HEK293 (cell line): ENCODE measurements at regions not wholly inside any gene's neighbourhood (a gene's known extent, or its start where the extent isn't known, plus 50 kb on each side); places are given as distances from the start of the nearest gene placed in this dataset.

Experiments
- BCL11A ChIP-seq: fragments of 450-650 bp; formaldehyde crosslinking; IDR thresholded peaks from 2 replicates; pipeline ENCODE4 v1.5.1; 2016; ENCODE audit warnings: low read depth, missing biosample characterization, missing genetic modification characterization
- SP2 ChIP-seq: fragments of 450-650 bp; formaldehyde crosslinking; IDR thresholded peaks from 2 replicates; pipeline ENCODE4 v1.5.1; 2016; ENCODE audit warnings: missing biosample characterization, missing genetic modification characterization
- ZBTB48 ChIP-seq: fragments of 450-650 bp; formaldehyde crosslinking; IDR thresholded peaks from 2 replicates; pipeline ENCODE4 v1.5.1; 2016; ENCODE audit warnings: missing biosample characterization, missing genetic modification characterization
- ZNF146 ChIP-seq: fragments of 450-650 bp; formaldehyde crosslinking; IDR thresholded peaks from 2 replicates; pipeline ENCODE4 v1.5.1; 2016; ENCODE audit warnings: missing biosample characterization, missing genetic modification characterization
- ZNF416 ChIP-seq: fragments of 450-650 bp; formaldehyde crosslinking; IDR thresholded peaks from 2 replicates; pipeline ENCODE4 v1.5.1; 2016; ENCODE audit warnings: missing biosample characterization, missing genetic modification characterization
- ZNF660 ChIP-seq: fragments of 450-650 bp; IDR thresholded peaks from 2 replicates; pipeline ENCODE4 v1.5.1; 2018; ENCODE audit warnings: missing biosample characterization, mild to moderate bottlenecking, missing genetic modification characterization
- ZSCAN30 ChIP-seq: fragments of 450-650 bp; IDR thresholded peaks from 2 replicates; pipeline ENCODE4 v1.5.1; 2018; ENCODE audit warnings: missing biosample characterization, mild to moderate bottlenecking, missing genetic modification characterization, moderate library complexity
- TF ChIP-seq, protein P1 (sequence below): fragments of 450-650 bp; formaldehyde crosslinking; IDR thresholded peaks from 2 replicates; pipeline ENCODE4 v1.5.1; 2016; ENCODE audit warnings: missing biosample characterization, missing genetic modification characterization

DNA sequence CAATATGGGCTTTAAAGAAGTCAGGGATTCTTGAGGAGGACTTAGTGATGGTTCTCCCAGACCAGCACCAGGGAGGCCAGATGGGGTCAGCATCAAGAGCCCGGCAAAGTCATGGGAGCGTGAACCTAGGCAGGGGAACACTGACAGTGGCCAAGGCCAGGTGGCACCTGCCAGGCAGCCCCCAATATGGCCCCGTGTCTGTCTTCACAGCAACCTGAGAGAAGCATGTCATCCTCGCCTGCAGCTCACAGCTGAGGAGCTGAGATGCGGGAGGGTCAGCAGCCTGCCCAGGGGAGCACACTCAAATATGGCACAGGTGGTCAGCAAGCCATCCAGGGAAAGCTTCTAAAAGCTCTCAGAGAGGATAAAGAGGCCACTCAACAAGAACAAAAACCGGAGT is 105.7 kb upstream of the GPC1 start:
- TF ChIP-seq ZNF660: no peak
- TF ChIP-seq, protein P1, sequence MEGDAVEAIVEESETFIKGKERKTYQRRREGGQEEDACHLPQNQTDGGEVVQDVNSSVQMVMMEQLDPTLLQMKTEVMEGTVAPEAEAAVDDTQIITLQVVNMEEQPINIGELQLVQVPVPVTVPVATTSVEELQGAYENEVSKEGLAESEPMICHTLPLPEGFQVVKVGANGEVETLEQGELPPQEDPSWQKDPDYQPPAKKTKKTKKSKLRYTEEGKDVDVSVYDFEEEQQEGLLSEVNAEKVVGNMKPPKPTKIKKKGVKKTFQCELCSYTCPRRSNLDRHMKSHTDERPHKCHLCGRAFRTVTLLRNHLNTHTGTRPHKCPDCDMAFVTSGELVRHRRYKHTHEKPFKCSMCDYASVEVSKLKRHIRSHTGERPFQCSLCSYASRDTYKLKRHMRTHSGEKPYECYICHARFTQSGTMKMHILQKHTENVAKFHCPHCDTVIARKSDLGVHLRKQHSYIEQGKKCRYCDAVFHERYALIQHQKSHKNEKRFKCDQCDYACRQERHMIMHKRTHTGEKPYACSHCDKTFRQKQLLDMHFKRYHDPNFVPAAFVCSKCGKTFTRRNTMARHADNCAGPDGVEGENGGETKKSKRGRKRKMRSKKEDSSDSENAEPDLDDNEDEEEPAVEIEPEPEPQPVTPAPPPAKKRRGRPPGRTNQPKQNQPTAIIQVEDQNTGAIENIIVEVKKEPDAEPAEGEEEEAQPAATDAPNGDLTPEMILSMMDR (tag by site-specific recombination): no peak
- TF ChIP-seq BCL11A (tag by site-specific recombination): no peak
- TF ChIP-seq SP2 (tag by site-specific recombination): no peak
- TF ChIP-seq ZNF416 (tag by site-specific recombination): no peak
- no peak for TF ChIP-seq ZNF146 (tag by site-specific recombination)
- no peak for TF ChIP-seq ZSCAN30
- no peak for TF ChIP-seq ZBTB48 (tag by site-specific recombination)
